ENCODE measurements at regions not wholly inside any gene's neighbourhood (a gene's known extent, or its start where the extent isn't known, plus 50 kb on each side); places are given as distances from the start of the nearest gene placed in this dataset.
"Not testable (repeated sequence)": the region's sequence is repeated elsewhere in the genome, so short reads cannot be mapped to it uniquely, and the experiment has no call there.

- DNase-seq: no peak
Measured at GRCh38 chr20:41716436-41716835, 98.3 kb upstream of the CHD6 start.

- DNase-seq: no peak
Measured at GRCh38 chr20:41715526-41715925, 97.3 kb upstream of the CHD6 start.

GRCh38 chr20:41714030-41714429 is 95.9 kb upstream of the CHD6 start:
- no peak for DNase-seq

GRCh38 chr20:41704896-41705295 is 86.7 kb upstream of the CHD6 start:
- DNase-seq: no peak

GRCh38 chr20:41702647-41703046 is 84.5 kb upstream of the CHD6 start:
- no peak for DNase-seq

- no peak for DNase-seq
Measured at GRCh38 chr20:41701588-41702348, 83.6 kb upstream of the CHD6 start.

- not testable (repeated sequence) for DNase-seq
Measured at GRCh38 chr20:41699673-41700072, 81.5 kb upstream of the CHD6 start.

- DNase-seq: peak; percentile 16
Measured at GRCh38 chr20:41697861-41698559, 79.8 kb upstream of the CHD6 start.

GRCh38 chr20:41696428-41696827 is 78.3 kb upstream of the CHD6 start:
- DNase-seq: no peak

- no peak for DNase-seq
Measured at GRCh38 chr20:41694796-41695195, 76.6 kb upstream of the CHD6 start.

- peak; percentile 83 for DNase-seq
Measured at GRCh38 chr20:41693136-41693979, 75.2 kb upstream of the CHD6 start.

GRCh38 chr20:41692479-41693135 is 74.4 kb upstream of the CHD6 start:
- peak; percentile 86 for DNase-seq

- no peak for DNase-seq
Measured at GRCh38 chr20:41691443-41691842, 73.3 kb upstream of the CHD6 start.

- DNase-seq: no peak
Measured at GRCh38 chr20:41690702-41691101, 72.5 kb upstream of the CHD6 start.

- DNase-seq: no peak
Measured at GRCh38 chr20:41686961-41687360, 68.8 kb upstream of the CHD6 start.

GRCh38 chr20:41685145-41685544 is 67.0 kb upstream of the CHD6 start:
- not testable (repeated sequence) for DNase-seq

GRCh38 chr20:41678799-41679198 is 60.6 kb upstream of the CHD6 start:
- no peak for DNase-seq

GRCh38 chr20:41672282-41672681 is 54.1 kb upstream of the CHD6 start:
- DNase-seq: no peak

- no peak for DNase-seq
Measured at GRCh38 chr20:41671143-41671542, 53.0 kb upstream of the CHD6 start.

GRCh38 chr20:41670631-41671030 is 52.5 kb upstream of the CHD6 start:
- no peak for DNase-seq

GRCh38 chr20:41669708-41670263 is 51.6 kb upstream of the CHD6 start:
- DNase-seq: no peak

GRCh38 chr20:41668057-41668749 is 50.0 kb upstream of the CHD6 start:
- no peak for DNase-seq
